DMS 273 (cell line): ENCODE measurements at regions not wholly inside any gene's neighbourhood (a gene's known extent, or its start where the extent isn't known, plus 50 kb on each side); places are given as distances from the start of the nearest gene placed in this dataset.
A peak's percentile ranks its signal among the peaks of the same experiment; 100 is the strongest.

Source experiments
- DNase-seq: peaks from one replicate; lab custom pipeline; 2025; ENCODE audit not compliant: unreplicated experiment; lab: John Stamatoyannopoulos, UW

DNA sequence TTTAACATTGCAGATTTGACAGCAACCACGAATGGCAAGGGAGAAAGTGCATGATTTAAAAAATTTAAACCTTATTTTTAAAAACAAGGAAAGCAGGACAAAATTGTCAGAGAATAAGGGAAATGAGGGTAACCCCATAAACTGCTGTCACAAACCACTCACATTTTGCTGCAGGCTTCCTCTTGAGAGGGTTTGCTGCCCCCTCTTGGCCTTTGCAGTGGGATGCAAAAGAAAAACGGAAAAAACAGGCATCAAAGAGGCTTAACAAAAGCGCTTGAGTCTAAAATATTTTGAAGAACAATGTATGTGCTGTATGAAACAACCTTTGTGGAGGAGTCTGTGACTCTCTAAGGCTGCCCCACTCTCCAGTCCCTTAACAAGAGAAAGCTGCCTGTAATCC lies 91.6 kb downstream of the TMX3 start:
- DNase-seq = peak; percentile 83

- DNase-seq = no peak
These were observed 103.6 kb downstream of the TMX3 start for GRCh38 chr18:68611311-68611710.

- peak; percentile 68 for DNase-seq
These were observed 105.9 kb downstream of the TMX3 start for GRCh38 chr18:68608851-68609490.

- DNase-seq = no peak
These were observed 107.1 kb downstream of the TMX3 start for GRCh38 chr18:68607852-68608251.

- peak; percentile 55 for DNase-seq
These were observed 110.7 kb downstream of the TMX3 start for GRCh38 chr18:68604256-68604655.

GRCh38 chr18:68596016-68596415 lies 118.9 kb downstream of the TMX3 start:
- DNase-seq = no peak

- DNase-seq = no peak
These were observed 126.7 kb downstream of the TMX3 start for GRCh38 chr18:68588169-68588568.

DNA sequence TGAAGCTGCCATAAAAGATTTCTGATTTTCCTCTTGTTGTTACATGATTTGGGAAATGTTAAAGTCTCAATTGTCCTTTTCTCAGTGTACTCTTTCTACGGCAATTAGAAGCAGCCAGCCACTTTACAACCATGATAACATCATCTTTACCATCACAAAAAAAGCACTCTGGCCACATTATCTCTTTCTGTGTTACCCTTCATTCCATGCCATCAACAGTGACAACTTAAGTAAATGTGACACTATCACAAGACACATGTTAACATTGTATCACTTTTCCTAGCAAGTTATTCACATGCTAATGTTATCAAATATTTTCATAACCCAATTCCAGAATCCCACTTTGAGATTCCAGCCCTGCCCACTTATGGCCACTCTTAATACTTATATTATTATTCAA lies 131.2 kb downstream of the TMX3 start:
- DNase-seq = no peak

- DNase-seq = no peak
These were observed 140.6 kb downstream of the TMX3 start for GRCh38 chr18:68574311-68574710.

GRCh38 chr18:68569936-68570335 lies 145.0 kb downstream of the TMX3 start:
- peak; percentile 32 for DNase-seq

DNA sequence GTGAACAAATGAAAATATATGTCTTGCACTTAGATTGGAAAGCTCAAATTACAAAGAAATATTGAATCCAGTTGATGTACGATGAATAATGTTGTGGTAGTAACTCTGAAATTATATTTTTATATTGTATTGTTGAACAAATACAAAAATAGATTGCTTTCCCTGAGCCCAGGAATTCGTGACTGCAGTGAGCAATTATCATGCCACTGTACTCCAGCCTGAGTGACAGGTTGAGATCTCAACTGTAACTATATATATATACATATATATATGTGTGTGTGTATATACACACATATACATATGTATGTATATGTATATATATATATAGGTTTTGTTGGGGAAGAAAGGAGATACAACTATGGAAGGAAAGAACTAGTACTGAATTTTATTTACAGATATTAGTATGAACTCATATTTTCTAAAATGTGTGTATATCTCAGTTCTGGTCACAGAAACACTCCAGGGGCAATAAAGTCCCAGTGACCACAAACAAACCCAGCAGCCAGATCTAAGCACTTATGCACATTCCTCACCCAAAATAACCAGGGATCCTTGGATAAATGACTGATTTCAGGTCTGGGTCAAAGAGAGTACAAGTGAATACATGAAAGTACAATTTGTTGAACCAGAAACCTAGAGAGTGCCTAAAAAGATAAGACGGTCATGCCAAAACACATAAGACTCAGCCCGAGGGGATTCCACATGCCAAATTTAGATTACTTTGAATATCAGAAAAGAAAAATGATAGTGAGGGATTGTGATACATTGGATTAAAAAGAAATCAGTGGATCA lies 146.3 kb downstream of the TMX3 start:
- no peak for DNase-seq

- DNase-seq = no peak
These were observed 147.9 kb downstream of the TMX3 start for GRCh38 chr18:68566991-68567390.

GRCh38 chr18:68564961-68565360 lies 149.9 kb downstream of the TMX3 start:
- DNase-seq = peak; percentile 5

GRCh38 chr18:68564351-68564750 lies 150.6 kb downstream of the TMX3 start:
- DNase-seq = no peak

DNA sequence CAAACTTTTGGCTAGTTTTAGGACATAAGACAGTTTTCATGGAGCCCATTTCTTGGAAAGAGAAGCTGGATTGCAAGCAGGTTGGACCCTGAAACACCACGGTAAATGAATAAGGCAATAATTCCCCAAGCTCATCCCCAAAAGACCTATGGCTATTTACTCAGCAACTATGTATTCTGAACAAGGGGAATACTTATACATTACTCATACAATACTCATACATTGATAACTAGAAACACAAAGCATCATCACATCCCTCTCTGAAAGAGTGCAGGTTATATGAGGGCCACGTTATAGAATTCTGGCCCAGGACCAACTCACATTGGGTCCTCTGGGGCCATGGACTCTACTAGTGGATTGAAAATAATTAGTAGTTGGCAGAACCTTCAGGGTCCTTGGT lies 154.8 kb downstream of the TMX3 start:
- no peak for DNase-seq

DNA sequence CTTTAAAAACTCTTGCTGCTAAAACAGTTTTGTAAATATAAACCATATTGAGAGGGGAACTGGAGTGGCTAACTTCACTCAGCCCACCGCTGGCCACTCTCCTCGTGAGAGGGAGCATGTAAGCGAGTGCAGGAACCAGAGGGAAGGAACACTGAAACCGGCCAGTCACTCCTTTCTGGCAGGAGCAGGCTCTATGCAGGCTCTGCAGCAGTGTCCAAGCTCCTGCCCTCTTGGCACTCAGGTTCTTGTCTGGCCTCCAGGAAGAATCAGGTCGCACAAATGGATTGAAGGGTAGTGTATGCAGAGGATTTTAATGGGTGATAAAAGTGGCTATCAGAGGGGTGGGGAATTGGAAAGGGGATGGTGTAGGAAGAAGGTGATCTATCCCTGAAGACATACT lies 157.7 kb downstream of the TMX3 start:
- no peak for DNase-seq

- DNase-seq = no peak
These were observed 159.0 kb downstream of the TMX3 start for GRCh38 chr18:68555879-68556301.

- no peak for DNase-seq
These were observed 165.7 kb downstream of the TMX3 start for GRCh38 chr18:68548904-68549870.

DNA sequence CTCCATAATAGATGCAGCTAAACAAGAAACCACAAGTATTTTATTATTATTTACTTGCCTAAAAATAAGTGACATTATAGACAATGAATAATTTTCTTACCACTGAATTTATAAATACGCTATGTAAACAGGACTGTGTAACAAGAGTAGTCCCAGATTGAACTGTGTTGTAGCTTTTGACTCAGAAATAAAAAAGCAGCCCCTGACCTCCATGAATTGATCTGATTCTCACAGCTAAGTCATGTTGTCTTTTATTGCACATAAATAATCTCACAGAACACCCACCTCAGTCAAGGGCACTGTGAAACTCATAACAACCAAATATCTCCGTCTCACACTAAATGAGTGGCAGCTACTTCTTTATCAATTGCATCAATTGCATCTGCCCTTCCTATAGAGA lies 171.6 kb downstream of the TMX3 start:
- DNase-seq = no peak

- DNase-seq = no peak
These were observed 172.1 kb downstream of the TMX3 start for GRCh38 chr18:68542846-68543245.

- no peak for DNase-seq
These were observed 181.3 kb downstream of the TMX3 start for GRCh38 chr18:68533641-68534040.
